ENCODE measurements at regions not wholly inside any gene's neighbourhood (a gene's known extent, or its start where the extent isn't known, plus 50 kb on each side); places are given as distances from the start of the nearest gene placed in this dataset.

DNA sequence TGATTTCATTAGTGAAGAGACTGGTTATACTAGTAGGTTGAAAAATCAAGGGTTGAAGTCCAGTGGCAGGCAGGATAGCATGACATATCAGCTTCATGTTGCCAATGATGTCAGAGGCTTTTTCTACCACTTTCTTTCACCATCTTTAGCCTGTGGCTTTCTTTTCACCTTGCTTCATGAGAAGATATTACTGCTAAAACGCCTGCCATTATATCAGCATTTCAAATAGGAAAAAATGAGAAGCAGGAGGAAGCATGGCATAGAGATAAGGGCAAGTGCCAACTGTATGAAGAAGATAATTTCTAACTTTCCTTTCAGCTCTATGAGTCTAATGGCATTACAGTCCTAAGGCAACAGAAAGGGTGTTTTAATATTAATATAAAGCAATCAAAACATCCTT, 270.2 kb upstream of the SYT4 start:
- TF ChIP-seq POLR2A (IDR thresholded peaks at IDR 0.05): no peak
- TF ChIP-seq POLR2AphosphoS5 (IDR thresholded peaks at IDR 0.05): no peak
- TF ChIP-seq, protein P1, sequence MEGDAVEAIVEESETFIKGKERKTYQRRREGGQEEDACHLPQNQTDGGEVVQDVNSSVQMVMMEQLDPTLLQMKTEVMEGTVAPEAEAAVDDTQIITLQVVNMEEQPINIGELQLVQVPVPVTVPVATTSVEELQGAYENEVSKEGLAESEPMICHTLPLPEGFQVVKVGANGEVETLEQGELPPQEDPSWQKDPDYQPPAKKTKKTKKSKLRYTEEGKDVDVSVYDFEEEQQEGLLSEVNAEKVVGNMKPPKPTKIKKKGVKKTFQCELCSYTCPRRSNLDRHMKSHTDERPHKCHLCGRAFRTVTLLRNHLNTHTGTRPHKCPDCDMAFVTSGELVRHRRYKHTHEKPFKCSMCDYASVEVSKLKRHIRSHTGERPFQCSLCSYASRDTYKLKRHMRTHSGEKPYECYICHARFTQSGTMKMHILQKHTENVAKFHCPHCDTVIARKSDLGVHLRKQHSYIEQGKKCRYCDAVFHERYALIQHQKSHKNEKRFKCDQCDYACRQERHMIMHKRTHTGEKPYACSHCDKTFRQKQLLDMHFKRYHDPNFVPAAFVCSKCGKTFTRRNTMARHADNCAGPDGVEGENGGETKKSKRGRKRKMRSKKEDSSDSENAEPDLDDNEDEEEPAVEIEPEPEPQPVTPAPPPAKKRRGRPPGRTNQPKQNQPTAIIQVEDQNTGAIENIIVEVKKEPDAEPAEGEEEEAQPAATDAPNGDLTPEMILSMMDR (IDR thresholded peaks at IDR 0.05): no peak
- no peak for TF ChIP-seq EP300 (IDR thresholded peaks at IDR 0.05; ENCODE audit: low read depth)

Data from transverse colon (tissue), 4 donors.